Astrocyte (in vitro differentiated cells and primary cell): ENCODE measurements at regions not wholly inside any gene's neighbourhood (a gene's known extent, or its start where the extent isn't known, plus 50 kb on each side); places are given as distances from the start of the nearest gene placed in this dataset.

ENCODE experiments used
- CTCF ChIP-seq: IDR thresholded peaks from 2 replicates; pipeline ENCODE4 v1.5.1; 2011; ENCODE audit warnings: low read depth, mild to moderate bottlenecking, inconsistent platforms, low read length, moderate library complexity; ENCODE audit not compliant: insufficient read depth
- EZH2 ChIP-seq: IDR thresholded peaks from 2 replicates; pipeline ENCODE4 v1.6.1; 2012; ENCODE audit warnings: mild to moderate bottlenecking, low read length, inconsistent platforms; ENCODE audit not compliant: insufficient read depth

- TF ChIP-seq CTCF (no peak), EZH2 (no peak)
Observed at GRCh38 chr3:80870476-80871041, 890.9 kb downstream of the GBE1 start.
